Keratinocyte (primary cell): ENCODE measurements at regions not wholly inside any gene's neighbourhood (a gene's known extent, or its start where the extent isn't known, plus 50 kb on each side); places are given as distances from the start of the nearest gene placed in this dataset.

Source experiments
- DNase-seq: peaks from one replicate; pipeline ENCODE4 v3.0.0-alpha.2; 2011; ENCODE audit warnings: low read depth, missing footprints, low spot score
- FAIRE-seq: peaks from 2 replicates; lab custom pipeline; 2011; peaks lifted over from hg19 to GRCh38; lab: Jason Lieb, UNC
- H2AFZ ChIP-seq: 2 replicates; pipeline ENCODE4 v1.6.0; 2012; ENCODE audit warnings: low read length, control low read depth, inconsistent platforms; ENCODE audit not compliant: control insufficient read depth
- H3K27ac ChIP-seq: 2 replicates; pipeline ENCODE4 v1.5.1; 2011; ENCODE audit warnings: low read length; ENCODE audit not compliant: control insufficient read depth, insufficient read depth
- H3K27me3 ChIP-seq: 3 replicates; pipeline ENCODE4 v1.6.0; 2011; ENCODE audit warnings: low read length; ENCODE audit not compliant: control insufficient read depth, insufficient read depth; ENCODE audit errors: extremely low read depth
- H3K36me3 ChIP-seq, 2 experiments: 2 replicates in 1 of 2; 3 replicates in 1 of 2; pipeline ENCODE4 v1.5.1; 2011; ENCODE audit warnings: low read length in 2 of 2, mild to moderate bottlenecking in 1 of 2; ENCODE audit not compliant: control insufficient read depth in 2 of 2, insufficient read depth in 2 of 2; ENCODE audit errors: extremely low read depth in 1 of 2
- H3K4me1 ChIP-seq: 3 replicates; pipeline ENCODE4 v1.5.1; 2011; ENCODE audit warnings: low read length; ENCODE audit not compliant: control insufficient read depth, insufficient read depth; ENCODE audit errors: extremely low read depth
- H3K4me2 ChIP-seq: 3 replicates; pipeline ENCODE4 v1.6.0; 2011; ENCODE audit warnings: low read depth, low read length; ENCODE audit not compliant: control insufficient read depth, insufficient read depth; ENCODE audit errors: extremely low read depth
- H3K4me3 ChIP-seq, 3 experiments: fragments of 200-600 bp in 1 of 3; sonication (generic) in 1 of 3; 2 replicates in 2 of 3; 3 replicates in 1 of 3; pipeline ENCODE4 v1.5.1; 2011 to 2016; ENCODE audit warnings: low read length in 3 of 3, mild to moderate bottlenecking in 3 of 3, control low read depth in 2 of 3, inconsistent platforms in 1 of 3, low read depth in 1 of 3, mixed read lengths in 1 of 3, mixed run types in 1 of 3, moderate library complexity in 1 of 3; ENCODE audit not compliant: control insufficient read depth in 2 of 3, insufficient read depth in 2 of 3; ENCODE audit errors: extremely low read depth in 1 of 3
- H3K79me2 ChIP-seq: 2 replicates; pipeline ENCODE4 v1.6.0; 2012; ENCODE audit warnings: low read length; ENCODE audit not compliant: control insufficient read depth, insufficient read depth
- H3K9ac ChIP-seq: 3 replicates; pipeline ENCODE4 v1.6.0; 2011; ENCODE audit warnings: low read length; ENCODE audit not compliant: control insufficient read depth, insufficient read depth; ENCODE audit errors: extremely low read depth
- H3K9me1 ChIP-seq: 3 replicates; pipeline ENCODE4 v1.6.0; 2011; ENCODE audit warnings: low read length; ENCODE audit not compliant: control insufficient read depth, insufficient read depth; ENCODE audit errors: extremely low read depth
- H3K9me3 ChIP-seq: 2 replicates; pipeline ENCODE4 v1.5.1; 2012; ENCODE audit warnings: low read depth, low read length; ENCODE audit not compliant: control insufficient read depth
- H4K20me1 ChIP-seq: 3 replicates; pipeline ENCODE4 v1.6.0; 2011; ENCODE audit warnings: low read length; ENCODE audit not compliant: control insufficient read depth, insufficient read depth; ENCODE audit errors: extremely low read depth
- EZH2 ChIP-seq: IDR thresholded peaks from one replicate; pipeline ENCODE4 v1.6.1; 2012; ENCODE audit warnings: inconsistent platforms, mild to moderate bottlenecking, low read length, moderate library complexity
- dilution Hi-C: fragments of 300-500 bp; cut with MboI; formaldehyde crosslinking; loops from one replicate; pipeline ENCODE4 v1.7.0; 2020; ENCODE audit warnings: low sequenced_read_pairs; ENCODE audit not compliant: extremely low pct_ligation_motif_present
- TF ChIP-seq, protein P1 (sequence below), 3 experiments: IDR thresholded peaks in 1 of 3; conservative IDR thresholded peaks in 1 of 3; optimal IDR thresholded peaks in 1 of 3; 2 replicates in 2 of 3; 3 replicates in 1 of 3; pipeline versions ENCODE3 to v1.5.1; 2011; ENCODE audit warnings: low read length in 3 of 3, mild to moderate bottlenecking in 3 of 3, moderate library complexity in 2 of 3, control low read depth in 1 of 3, inconsistent platforms in 1 of 3; ENCODE audit not compliant: insufficient read depth in 2 of 3; ENCODE audit errors: extremely low read depth in 1 of 3

DNA sequence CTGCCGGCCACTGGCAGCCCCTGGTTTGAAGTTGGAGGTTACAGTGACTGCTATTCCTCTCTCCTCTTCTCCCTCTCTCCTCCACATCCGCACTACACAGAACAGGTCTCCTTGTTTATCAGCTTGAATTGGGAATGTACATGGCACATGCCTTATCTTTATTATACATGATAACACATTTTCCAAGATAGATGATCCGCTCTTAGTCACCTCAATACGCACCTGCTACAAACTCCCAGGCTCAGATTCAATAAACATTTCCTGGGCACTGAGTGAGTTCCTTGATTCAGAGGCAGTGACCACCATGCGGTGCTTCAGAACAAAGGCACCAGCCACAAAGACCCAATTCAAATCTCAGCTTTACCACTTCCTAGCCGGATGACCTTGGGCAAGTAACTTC is 227.7 kb downstream of the TSHZ3 start:
- TF ChIP-seq EZH2 = no peak
- TF ChIP-seq, protein P1, sequence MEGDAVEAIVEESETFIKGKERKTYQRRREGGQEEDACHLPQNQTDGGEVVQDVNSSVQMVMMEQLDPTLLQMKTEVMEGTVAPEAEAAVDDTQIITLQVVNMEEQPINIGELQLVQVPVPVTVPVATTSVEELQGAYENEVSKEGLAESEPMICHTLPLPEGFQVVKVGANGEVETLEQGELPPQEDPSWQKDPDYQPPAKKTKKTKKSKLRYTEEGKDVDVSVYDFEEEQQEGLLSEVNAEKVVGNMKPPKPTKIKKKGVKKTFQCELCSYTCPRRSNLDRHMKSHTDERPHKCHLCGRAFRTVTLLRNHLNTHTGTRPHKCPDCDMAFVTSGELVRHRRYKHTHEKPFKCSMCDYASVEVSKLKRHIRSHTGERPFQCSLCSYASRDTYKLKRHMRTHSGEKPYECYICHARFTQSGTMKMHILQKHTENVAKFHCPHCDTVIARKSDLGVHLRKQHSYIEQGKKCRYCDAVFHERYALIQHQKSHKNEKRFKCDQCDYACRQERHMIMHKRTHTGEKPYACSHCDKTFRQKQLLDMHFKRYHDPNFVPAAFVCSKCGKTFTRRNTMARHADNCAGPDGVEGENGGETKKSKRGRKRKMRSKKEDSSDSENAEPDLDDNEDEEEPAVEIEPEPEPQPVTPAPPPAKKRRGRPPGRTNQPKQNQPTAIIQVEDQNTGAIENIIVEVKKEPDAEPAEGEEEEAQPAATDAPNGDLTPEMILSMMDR (optimal IDR thresholded peaks at IDR 0.05 in 1 of 3, IDR thresholded peaks at IDR 0.05 in 1 of 3, conservative IDR thresholded peaks at IDR 0.05 in 1 of 3; ENCODE audit: extremely low read depth in 1 of 3, insufficient read depth in 2 of 3, low read length in 3 of 3) = no peak
- H2AFZ ChIP-seq = no peak overlapping the region
- H3K27ac ChIP-seq = no peak overlapping the region
- FAIRE-seq (no peak), DNase-seq (no peak)
- H3K4me1 ChIP-seq = no peaks in the 10 kb centered on the region
- H3K9ac ChIP-seq = no peak overlapping the region
- H3K79me2 ChIP-seq = no peaks in the 10 kb centered on the region
- H4K20me1 ChIP-seq = no peaks in the 10 kb centered on the region
- H3K4me3 ChIP-seq = no peak overlapping the region
- dilution Hi-C loops = no loop called here
- H3K27me3 ChIP-seq = no peaks in the 10 kb centered on the region
- H3K9me3 ChIP-seq = no peaks in the 10 kb centered on the region
- H3K36me3 ChIP-seq = no peaks in the 10 kb centered on the region
- H3K4me2 ChIP-seq = no peak overlapping the region
- no peaks in the 10 kb centered on the region for H3K9me1 ChIP-seq

DNA sequence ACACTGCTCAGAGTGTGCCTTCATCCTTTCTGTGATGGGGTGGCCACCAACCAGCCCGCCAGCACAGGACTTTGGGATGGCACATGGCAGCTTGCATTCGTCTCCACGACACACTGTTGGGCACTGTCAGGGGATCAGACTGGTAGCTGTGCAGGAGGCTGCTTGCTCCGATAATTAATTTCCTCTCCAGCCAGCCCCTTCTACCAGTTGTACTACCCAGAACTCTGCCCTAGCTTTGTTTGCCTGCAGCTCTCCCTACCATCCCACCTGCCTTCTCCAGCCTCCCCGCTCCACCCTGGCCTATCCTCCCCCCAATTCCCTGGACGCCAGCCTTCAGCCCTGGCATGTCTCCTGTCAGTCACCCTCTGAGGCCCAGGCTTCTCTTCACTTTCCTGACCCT is 228.3 kb downstream of the TSHZ3 start:
- no peak overlapping the region for H3K4me2 ChIP-seq
- H3K4me1 ChIP-seq = no peaks in the 10 kb centered on the region
- no peak overlapping the region for H3K4me3 ChIP-seq
- H4K20me1 ChIP-seq = no peaks in the 10 kb centered on the region
- H3K9me1 ChIP-seq = no peaks in the 10 kb centered on the region
- DNase-seq (no peak), FAIRE-seq (no peak)
- H3K9me3 ChIP-seq = no peaks in the 10 kb centered on the region
- no peak overlapping the region for H2AFZ ChIP-seq
- no peak for TF ChIP-seq EZH2
- TF ChIP-seq, protein P1 (optimal IDR thresholded peaks at IDR 0.05 in 1 of 3, IDR thresholded peaks at IDR 0.05 in 1 of 3, conservative IDR thresholded peaks at IDR 0.05 in 1 of 3; ENCODE audit: extremely low read depth in 1 of 3, insufficient read depth in 2 of 3, low read length in 3 of 3) = no peak
- no peak overlapping the region for H3K27ac ChIP-seq
- no peaks in the 10 kb centered on the region for H3K27me3 ChIP-seq
- dilution Hi-C loops = no loop called here
- H3K9ac ChIP-seq = no peak overlapping the region
- H3K79me2 ChIP-seq = no peaks in the 10 kb centered on the region
- no peaks in the 10 kb centered on the region for H3K36me3 ChIP-seq
